HG03039 (cell line): ENCODE measurements at regions not wholly inside any gene's neighbourhood (a gene's known extent, or its start where the extent isn't known, plus 50 kb on each side); places are given as distances from the start of the nearest gene placed in this dataset.
"Not testable (repeated sequence)": the region's sequence is repeated elsewhere in the genome, so short reads cannot be mapped to it uniquely, and the experiment has no call there.

ENCODE experiments used
- ATAC-seq: cut with Tn5 transposase; IDR thresholded peaks from one replicate; pipeline ENCODE4 v1.9.1; 2021; ENCODE audit warnings: mild to moderate bottlenecking, moderate library complexity; ENCODE audit not compliant: unreplicated experiment

DNA sequence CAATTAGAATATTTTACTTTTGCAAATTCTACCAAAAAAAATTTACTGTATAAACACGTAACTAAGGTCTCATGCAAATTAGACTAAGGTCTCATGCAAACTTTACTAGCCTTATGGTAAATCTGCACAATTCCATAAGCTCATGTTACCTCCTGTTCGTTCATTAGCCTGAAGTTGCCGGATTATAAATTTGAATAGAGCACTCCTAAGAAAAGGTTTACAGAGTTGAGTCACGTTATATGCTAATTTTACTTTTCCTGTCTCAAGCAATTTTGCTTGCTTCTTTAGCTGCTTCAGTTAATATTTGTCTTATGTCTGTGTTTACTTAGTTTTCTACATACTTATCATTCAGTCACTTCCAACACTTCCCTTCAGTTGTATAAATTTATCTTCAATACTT is 1434.0 kb upstream of the EYS start:
- ATAC-seq: no peak

DNA sequence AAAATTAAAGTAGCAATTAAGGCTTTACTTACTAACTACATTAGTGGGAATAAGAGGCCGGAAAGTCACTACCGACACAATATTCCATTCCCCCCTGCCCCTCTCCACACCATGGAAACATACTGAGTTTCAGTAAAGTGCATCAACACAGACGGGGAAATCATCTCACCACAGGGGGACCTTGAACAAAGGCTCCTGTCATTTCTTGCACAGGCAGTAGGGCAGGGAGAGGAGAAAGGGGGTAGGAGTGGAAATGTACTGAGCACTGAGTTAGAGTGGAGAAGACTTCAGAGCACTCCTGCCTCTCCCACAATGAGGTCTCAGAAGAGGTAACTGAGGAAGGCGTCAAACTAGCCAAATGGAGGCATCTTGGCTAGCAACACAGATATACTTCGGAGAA is 1426.9 kb upstream of the EYS start:
- ATAC-seq: no peak

DNA sequence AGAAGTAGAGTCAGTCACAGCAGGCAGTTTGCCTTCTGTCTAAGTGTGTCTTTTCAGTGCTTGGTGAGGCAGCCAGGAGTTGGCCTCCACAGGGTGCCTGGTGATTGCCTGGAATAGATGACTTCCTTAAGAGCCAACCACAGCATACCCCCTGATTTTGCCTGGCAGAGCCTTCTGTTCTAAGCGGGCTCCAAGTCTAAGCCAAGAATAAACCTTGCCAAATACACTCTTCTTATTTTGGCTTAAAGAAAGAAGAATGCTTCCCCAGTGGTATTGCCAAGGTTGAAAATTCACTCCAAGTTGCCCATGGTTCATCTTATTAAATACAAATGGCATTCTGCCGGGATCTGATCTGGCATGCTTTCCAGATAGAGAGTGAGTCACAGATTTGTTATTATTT is 1424.8 kb upstream of the EYS start:
- ATAC-seq: no peak

DNA sequence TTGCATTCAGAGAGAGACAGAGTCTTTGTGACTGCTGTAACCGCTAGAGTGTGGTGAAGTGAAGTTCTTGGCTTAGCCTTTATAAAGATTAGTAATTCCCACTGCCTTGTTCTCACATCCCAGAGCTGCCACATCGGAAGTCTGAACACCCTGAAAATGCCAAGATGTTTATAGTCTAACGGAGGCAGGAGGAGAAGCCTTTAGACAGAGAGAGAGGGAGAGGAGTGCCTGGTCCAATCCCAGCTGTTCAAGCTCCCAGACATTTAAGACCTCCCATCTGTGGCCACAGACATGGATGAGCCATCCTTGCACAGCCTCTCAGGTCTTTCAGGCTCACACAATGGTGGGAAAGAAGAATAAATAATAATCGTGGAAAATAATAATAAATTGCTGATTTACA is 1422.8 kb upstream of the EYS start:
- no peak for ATAC-seq

- no peak for ATAC-seq
Observed at GRCh38 chr6:67127041-67127440, 1420.0 kb upstream of the EYS start.

DNA sequence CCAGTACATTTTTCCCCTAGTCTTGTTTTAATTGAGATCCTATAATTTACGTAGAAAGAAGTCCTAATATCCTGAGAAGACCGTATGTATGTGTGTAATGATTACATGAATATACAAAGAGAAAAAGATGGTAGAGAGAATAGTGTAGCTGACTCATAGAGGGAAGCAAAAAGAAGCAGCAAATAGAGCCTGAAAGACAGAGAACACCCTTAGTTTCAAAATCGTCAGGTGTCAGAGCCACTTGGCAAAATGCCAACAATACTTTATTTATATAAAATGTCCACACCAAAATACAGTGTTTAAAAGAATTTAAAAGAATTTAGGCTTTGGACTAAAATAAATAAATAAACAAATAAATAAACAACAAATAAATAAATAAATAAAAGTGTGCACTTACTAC is 1414.1 kb upstream of the EYS start:
- no peak for ATAC-seq

GRCh38 chr6:67112120-67112519 is 1405.1 kb upstream of the EYS start:
- no peak for ATAC-seq

DNA sequence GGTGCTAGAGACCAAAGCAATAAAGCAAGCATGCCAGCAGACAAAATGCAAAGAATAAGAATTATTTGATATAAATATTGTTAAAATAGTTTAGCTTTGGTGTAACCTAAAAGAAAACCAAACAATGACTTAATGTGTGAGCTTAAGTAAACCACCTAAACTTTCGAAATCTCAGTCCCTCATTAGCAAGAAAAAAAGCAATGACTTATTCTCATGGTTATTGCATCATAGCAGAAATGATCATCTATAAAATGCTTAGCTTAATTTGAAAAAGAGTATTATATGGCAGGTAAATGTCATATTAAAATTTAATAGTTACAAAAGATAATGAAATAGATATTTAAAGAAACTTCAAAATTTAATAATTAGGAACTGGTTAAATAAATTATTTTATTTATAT is 1395.7 kb upstream of the EYS start:
- no peak for ATAC-seq

DNA sequence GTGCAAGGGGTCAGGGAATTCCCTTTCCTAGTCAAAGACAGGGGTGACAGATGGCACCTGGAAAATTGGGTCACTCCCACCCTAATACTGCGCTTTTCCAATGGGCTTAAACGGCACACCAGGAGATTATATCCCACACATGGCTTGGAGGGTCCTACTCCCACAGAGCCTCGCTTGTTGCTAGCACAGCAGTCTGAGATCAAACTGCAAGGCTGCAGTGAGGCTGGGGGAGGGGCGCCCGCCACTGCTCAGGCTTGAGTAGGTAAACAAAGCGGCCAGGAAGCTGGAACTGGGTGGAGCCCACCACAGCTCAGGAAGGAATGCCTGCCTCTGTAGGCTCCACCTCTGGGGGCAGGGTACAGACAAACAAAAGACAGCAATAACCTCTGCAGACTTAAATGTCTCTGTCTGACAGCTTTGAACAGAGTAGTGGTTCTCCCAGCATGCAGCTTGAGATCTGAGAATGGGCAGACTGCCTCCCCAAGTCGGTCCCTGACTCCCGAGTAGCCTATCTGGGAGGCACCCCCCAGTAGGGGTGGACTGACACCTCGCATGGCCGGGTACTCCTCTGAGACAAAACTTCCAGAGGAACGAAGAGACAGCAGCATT is 1388.7 kb upstream of the EYS start:
- not testable (repeated sequence) for ATAC-seq

GRCh38 chr6:67094431-67094946 is 1387.5 kb upstream of the EYS start:
- no peak for ATAC-seq

- ATAC-seq: no peak
Observed at GRCh38 chr6:67073938-67074337, 1366.9 kb upstream of the EYS start.

DNA sequence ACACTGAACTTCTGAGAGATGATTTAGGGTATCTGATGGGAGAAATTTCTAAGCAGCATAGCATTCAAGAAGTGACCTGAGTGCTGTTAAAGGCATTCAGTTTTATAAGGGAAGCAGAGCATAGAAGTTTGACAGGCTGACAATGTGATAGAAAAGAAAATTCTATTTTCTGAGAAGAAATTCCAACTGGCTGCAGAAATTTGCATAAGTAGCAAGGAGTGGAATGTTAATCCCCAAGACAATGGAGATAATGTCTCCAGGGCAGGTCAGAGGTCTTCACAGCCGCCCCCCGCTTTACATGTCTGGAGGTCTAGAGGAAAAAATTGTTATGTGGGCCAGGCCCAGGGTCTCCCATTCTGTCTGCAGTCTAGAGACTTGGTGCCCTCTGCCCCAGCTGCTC is 1361.8 kb upstream of the EYS start:
- ATAC-seq: no peak

- no peak for ATAC-seq
Observed at GRCh38 chr6:67064323-67064722, 1357.3 kb upstream of the EYS start.

- ATAC-seq: no peak
Observed at GRCh38 chr6:67047996-67048395, 1341.0 kb upstream of the EYS start.

DNA sequence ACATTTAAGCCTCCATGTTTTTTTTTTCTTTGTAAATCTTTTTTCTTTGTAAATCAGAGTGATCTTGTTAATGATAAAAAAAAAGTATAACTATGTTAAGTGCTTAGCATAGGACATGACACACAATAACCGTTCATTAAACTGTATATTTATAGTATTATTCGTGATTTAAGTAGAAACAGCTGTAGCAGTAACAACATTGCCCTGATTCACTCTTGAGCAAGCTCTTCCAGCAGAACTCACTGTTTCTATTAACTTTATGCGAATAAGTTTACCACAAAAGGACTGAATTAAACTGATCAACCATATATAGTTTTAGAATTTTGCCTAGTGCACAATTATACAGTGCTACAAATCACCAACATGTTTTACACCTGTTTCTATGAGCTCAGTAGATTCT is 1338.0 kb upstream of the EYS start:
- no peak for ATAC-seq

DNA sequence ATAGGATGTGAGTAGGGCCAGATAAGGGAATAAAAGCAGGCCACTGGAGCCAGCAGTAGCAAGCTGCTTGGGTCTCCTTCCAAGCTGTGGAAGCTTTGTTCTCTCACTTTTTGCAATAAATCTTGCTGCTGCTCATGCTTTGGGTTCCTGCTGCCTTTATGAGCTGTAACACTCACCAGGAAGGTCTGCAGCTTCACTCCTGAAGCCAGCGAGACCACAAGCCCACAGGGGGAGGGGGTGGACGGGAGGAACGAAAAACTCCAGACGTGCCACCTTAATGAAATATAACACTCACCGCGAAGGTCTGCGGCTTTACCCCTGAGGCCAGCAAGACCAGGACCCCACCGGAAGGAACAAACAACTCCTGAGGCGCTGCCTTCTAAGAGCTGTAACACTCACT is 1324.4 kb upstream of the EYS start:
- ATAC-seq: no peak

- ATAC-seq: no peak
Observed at GRCh38 chr6:67030861-67031260, 1323.8 kb upstream of the EYS start.

DNA sequence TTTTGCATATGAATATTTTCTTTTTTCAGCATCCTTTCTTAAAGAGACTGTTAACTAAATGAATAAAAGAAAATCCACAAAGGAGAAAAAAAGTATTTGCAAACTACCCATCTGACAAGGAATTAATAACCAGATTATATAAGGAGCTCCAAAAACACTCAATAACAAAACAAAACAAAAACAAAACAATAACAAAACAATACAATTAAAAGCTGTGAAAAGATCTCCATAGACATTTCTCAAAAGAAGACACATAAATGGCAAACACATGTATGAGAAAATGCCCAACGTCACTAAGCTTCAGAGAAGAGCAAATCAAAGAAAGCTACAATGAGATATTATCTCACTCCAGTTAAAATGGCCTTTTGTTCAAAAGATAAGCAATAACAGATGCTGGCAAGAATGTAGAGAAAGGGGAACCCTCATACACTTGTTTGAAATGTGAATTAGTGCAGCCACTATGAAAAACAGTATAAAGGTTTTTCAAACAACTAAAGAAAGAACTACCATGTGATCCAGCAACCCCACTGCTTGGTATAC is 1310.0 kb upstream of the EYS start:
- no peak for ATAC-seq

GRCh38 chr6:67011441-67011840 is 1304.4 kb upstream of the EYS start:
- ATAC-seq: no peak

- ATAC-seq: no peak
Observed at GRCh38 chr6:67009818-67010217, 1302.8 kb upstream of the EYS start.

- ATAC-seq: no peak
Observed at GRCh38 chr6:67003844-67004243, 1296.8 kb upstream of the EYS start.

- ATAC-seq: no peak
Observed at GRCh38 chr6:67000121-67000520, 1293.1 kb upstream of the EYS start.

- ATAC-seq: not testable (repeated sequence)
Observed at GRCh38 chr6:66997579-66997978, 1290.6 kb upstream of the EYS start.
